A549 (cell line): ENCODE measurements at regions not wholly inside any gene's neighbourhood (a gene's known extent, or its start where the extent isn't known, plus 50 kb on each side); places are given as distances from the start of the nearest gene placed in this dataset.

ENCODE experiments used
- ATAC-seq, 2 experiments: fragments of 200-7000 bp in 1 of 2; fragments of >200 bp in 1 of 2; cut with Nextera tagmentation in 1 of 2; cut with Tn5 transposase in 1 of 2; 3 replicates each; pipeline versions ENCODE4 v1.8.0 to v1.9.1; 2018 to 2020; ENCODE audit warnings: mild to moderate bottlenecking in 1 of 2, moderate library complexity in 1 of 2
- CTCF ChIA-PET: fragments of 300-600 bp; sonication (Branson Sonifier 250); formaldehyde crosslinking; extraction: SDS; loops from one replicate; lab custom pipeline; 2021; ENCODE audit warnings: antibody characterized with exemption, inconsistent platforms; lab: Yijun Ruan, JAX
- POLR2A ChIA-PET: fragments of 350-600 bp; formaldehyde crosslinking; extraction: SDS; loops from one replicate; lab custom pipeline; 2021; ENCODE audit warnings: antibody characterized with exemption, inconsistent platforms; lab: Yijun Ruan, JAX
- DNase-seq, 2 experiments: peaks; one replicate each; pipeline versions ENCODE4 v3.0.0 to v3.0.0-alpha.2; 2011 to 2016; ENCODE audit warnings: low read depth in 1 of 2, low spot score in 1 of 2
- FAIRE-seq: peaks from 2 replicates; lab custom pipeline; 2011; peaks lifted over from hg19 to GRCh38; lab: Jason Lieb, UNC
- H3K27ac ChIP-seq, 2 experiments: fragments of >200 bp; sonication (Bioruptor Twin); formaldehyde crosslinking; 3 replicates each; pipeline ENCODE4 v1.5.1; 2016 to 2017
- H3K4me1 ChIP-seq: fragments of >200 bp; sonication (Bioruptor Twin); formaldehyde crosslinking; 3 replicates; pipeline ENCODE4 v1.6.1; 2016
- H3K4me2 ChIP-seq: fragments of >200 bp; sonication (Bioruptor Twin); formaldehyde crosslinking; 3 replicates; pipeline ENCODE4 v1.6.1; 2016
- H3K4me3 ChIP-seq: fragments of >200 bp; sonication (Bioruptor Twin); formaldehyde crosslinking; 3 replicates; pipeline ENCODE4 v1.5.1; 2016
- H3K9me3 ChIP-seq: fragments of >200 bp; sonication (Bioruptor Twin); formaldehyde crosslinking; 3 replicates; pipeline ENCODE4 v1.6.1; 2016
- BHLHE40 ChIP-seq: IDR thresholded peaks from 2 replicates; pipeline ENCODE4 v1.6.1; 2012; ENCODE audit warnings: low read depth, low read length, inconsistent platforms
- CHD2 ChIP-seq: fragments of 150-350 bp; IDR thresholded peaks from 2 replicates; pipeline ENCODE4 v1.6.1; 2014; ENCODE audit warnings: low read length; ENCODE audit not compliant: partially characterized antibody
- EHMT2 ChIP-seq: fragments of 200-600 bp; sonication (generic); IDR thresholded peaks from 2 replicates; pipeline ENCODE4 v1.6.1; 2016; ENCODE audit warnings: antibody characterized with exemption, low read depth, mild to moderate bottlenecking, moderate library complexity
- ESRRA ChIP-seq: fragments of 150-350 bp; IDR thresholded peaks from 2 replicates; pipeline ENCODE4 v1.6.1; 2014; ENCODE audit warnings: mild to moderate bottlenecking, low read length, borderline replicate concordance
- GATA3 ChIP-seq: IDR thresholded peaks from 2 replicates; pipeline ENCODE4 v1.6.1; 2012; ENCODE audit warnings: borderline replicate concordance
- HDAC2 ChIP-seq: fragments of 200-600 bp; sonication (generic); IDR thresholded peaks from 2 replicates; pipeline ENCODE4 v1.6.1; 2016
- HMGXB4 ChIP-seq: fragments of 250-450 bp; sonication (Bioruptor Pico); IDR thresholded peaks from 2 replicates; pipeline ENCODE4 v1.5.0; 2021; ENCODE audit warnings: mild to moderate bottlenecking, moderate library complexity, borderline replicate concordance
- KDM5A ChIP-seq: fragments of 200-600 bp; sonication (generic); IDR thresholded peaks from 2 replicates; pipeline ENCODE4 v1.6.1; 2016; ENCODE audit warnings: antibody characterized with exemption, mild to moderate bottlenecking
- RAD21 ChIP-seq, 2 experiments: fragments of >200 bp in 1 of 2; sonication (Bioruptor Twin) in 1 of 2; formaldehyde crosslinking in 1 of 2; IDR thresholded peaks in 1 of 2; conservative IDR thresholded peaks in 1 of 2; 2 replicates in 1 of 2; 3 replicates in 1 of 2; pipeline ENCODE4 v1.6.1; 2012 to 2018; ENCODE audit warnings: inconsistent platforms in 1 of 2
- RARB ChIP-seq: fragments of 250-450 bp; sonication (Bioruptor Pico); IDR thresholded peaks from 2 replicates; pipeline ENCODE4 v1.8.0; 2021; ENCODE audit warnings: mild to moderate bottlenecking, moderate library complexity
- RFX5 ChIP-seq: fragments of 450-650 bp; IDR thresholded peaks from 2 replicates; pipeline ENCODE4 v1.7.1; 2014; ENCODE audit warnings: antibody characterized with exemption, mild to moderate bottlenecking, moderate library complexity
- RNF2 ChIP-seq: fragments of 200-600 bp; sonication (generic); IDR thresholded peaks from 2 replicates; pipeline ENCODE4 v1.6.1; 2016; ENCODE audit warnings: low read depth, mild to moderate bottlenecking, antibody characterized with exemption, moderate library complexity, borderline replicate concordance
- TFCP2L1 ChIP-seq: fragments of 250-450 bp; sonication (Bioruptor Pico); IDR thresholded peaks from 2 replicates; pipeline ENCODE4 v1.5.0; 2021; ENCODE audit warnings: mild to moderate bottlenecking
- ZSCAN20 ChIP-seq: fragments of 250-450 bp; sonication (Bioruptor Pico); IDR thresholded peaks from 2 replicates; pipeline ENCODE4 v1.8.0; 2022; ENCODE audit warnings: mild to moderate bottlenecking, moderate library complexity
- TF ChIP-seq, protein P1 (sequence below): fragments of >200 bp; sonication (Bioruptor Twin); formaldehyde crosslinking; IDR thresholded peaks from 3 replicates; pipeline ENCODE4 v1.6.1; 2016
- TF ChIP-seq, protein P2 (sequence below): fragments of >200 bp; sonication (Bioruptor Twin); formaldehyde crosslinking; IDR thresholded peaks from 3 replicates; pipeline ENCODE4 v1.5.1; 2016
- TF ChIP-seq, protein P3 (sequence below): fragments of 200-600 bp; sonication (generic); IDR thresholded peaks from 2 replicates; pipeline ENCODE4 v1.6.1; 2016; ENCODE audit warnings: antibody characterized with exemption, mild to moderate bottlenecking, moderate library complexity
- TF ChIP-seq, protein P4 (sequence below): fragments of 250-450 bp; sonication (Bioruptor Pico); IDR thresholded peaks from 2 replicates; pipeline ENCODE4 v1.5.0; 2020; ENCODE audit warnings: low read depth, mild to moderate bottlenecking, moderate library complexity
- TF ChIP-seq, protein P5 (sequence below): fragments of 150-350 bp; IDR thresholded peaks from 2 replicates; pipeline ENCODE4 v1.6.1; 2014; ENCODE audit warnings: low read depth, mild to moderate bottlenecking, low read length

GRCh38 chr3:144774897-144775296 lies 803.3 kb downstream of the DIPK2A start (continued):
- TF ChIP-seq HMGXB4 (CRISPR knock-in tag), result no peak

DNA sequence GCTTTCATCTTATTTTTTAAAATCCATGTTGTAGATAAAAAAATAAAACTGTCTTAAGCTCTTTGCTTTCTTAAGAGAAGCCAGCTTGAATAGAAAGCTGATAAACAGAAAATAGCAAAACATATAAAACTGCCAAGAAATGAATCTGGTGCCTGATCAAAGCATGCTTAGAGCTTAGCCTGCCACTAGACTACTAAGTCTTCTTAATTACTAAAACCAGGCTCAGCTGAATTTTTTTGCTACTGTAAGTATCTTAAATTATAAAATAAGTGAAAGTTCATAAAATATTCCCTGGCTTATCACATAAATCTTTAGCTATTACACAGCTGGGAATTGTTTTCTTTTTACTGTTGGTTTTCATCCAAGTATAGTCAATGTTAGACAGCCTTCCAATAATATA lies 803.9 kb downstream of the DIPK2A start:
- no peak overlapping the region for H3K4me2 ChIP-seq
- TF ChIP-seq HMGXB4 (CRISPR knock-in tag), result no peak
- TF ChIP-seq RFX5, result no peak
- TF ChIP-seq, protein P1, sequence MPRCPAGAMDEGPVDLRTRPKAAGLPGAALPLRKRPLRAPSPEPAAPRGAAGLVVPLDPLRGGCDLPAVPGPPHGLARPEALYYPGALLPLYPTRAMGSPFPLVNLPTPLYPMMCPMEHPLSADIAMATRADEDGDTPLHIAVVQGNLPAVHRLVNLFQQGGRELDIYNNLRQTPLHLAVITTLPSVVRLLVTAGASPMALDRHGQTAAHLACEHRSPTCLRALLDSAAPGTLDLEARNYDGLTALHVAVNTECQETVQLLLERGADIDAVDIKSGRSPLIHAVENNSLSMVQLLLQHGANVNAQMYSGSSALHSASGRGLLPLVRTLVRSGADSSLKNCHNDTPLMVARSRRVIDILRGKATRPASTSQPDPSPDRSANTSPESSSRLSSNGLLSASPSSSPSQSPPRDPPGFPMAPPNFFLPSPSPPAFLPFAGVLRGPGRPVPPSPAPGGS, result no peak
- TF ChIP-seq, protein P2, sequence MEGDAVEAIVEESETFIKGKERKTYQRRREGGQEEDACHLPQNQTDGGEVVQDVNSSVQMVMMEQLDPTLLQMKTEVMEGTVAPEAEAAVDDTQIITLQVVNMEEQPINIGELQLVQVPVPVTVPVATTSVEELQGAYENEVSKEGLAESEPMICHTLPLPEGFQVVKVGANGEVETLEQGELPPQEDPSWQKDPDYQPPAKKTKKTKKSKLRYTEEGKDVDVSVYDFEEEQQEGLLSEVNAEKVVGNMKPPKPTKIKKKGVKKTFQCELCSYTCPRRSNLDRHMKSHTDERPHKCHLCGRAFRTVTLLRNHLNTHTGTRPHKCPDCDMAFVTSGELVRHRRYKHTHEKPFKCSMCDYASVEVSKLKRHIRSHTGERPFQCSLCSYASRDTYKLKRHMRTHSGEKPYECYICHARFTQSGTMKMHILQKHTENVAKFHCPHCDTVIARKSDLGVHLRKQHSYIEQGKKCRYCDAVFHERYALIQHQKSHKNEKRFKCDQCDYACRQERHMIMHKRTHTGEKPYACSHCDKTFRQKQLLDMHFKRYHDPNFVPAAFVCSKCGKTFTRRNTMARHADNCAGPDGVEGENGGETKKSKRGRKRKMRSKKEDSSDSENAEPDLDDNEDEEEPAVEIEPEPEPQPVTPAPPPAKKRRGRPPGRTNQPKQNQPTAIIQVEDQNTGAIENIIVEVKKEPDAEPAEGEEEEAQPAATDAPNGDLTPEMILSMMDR, result no peak
- TF ChIP-seq CHD2, result no peak
- TF ChIP-seq ESRRA, result no peak
- TF ChIP-seq RAD21 (conservative IDR thresholded peaks at IDR 0.05 in 1 of 2, IDR thresholded peaks at IDR 0.05 in 1 of 2), result no peak
- TF ChIP-seq, protein P3, sequence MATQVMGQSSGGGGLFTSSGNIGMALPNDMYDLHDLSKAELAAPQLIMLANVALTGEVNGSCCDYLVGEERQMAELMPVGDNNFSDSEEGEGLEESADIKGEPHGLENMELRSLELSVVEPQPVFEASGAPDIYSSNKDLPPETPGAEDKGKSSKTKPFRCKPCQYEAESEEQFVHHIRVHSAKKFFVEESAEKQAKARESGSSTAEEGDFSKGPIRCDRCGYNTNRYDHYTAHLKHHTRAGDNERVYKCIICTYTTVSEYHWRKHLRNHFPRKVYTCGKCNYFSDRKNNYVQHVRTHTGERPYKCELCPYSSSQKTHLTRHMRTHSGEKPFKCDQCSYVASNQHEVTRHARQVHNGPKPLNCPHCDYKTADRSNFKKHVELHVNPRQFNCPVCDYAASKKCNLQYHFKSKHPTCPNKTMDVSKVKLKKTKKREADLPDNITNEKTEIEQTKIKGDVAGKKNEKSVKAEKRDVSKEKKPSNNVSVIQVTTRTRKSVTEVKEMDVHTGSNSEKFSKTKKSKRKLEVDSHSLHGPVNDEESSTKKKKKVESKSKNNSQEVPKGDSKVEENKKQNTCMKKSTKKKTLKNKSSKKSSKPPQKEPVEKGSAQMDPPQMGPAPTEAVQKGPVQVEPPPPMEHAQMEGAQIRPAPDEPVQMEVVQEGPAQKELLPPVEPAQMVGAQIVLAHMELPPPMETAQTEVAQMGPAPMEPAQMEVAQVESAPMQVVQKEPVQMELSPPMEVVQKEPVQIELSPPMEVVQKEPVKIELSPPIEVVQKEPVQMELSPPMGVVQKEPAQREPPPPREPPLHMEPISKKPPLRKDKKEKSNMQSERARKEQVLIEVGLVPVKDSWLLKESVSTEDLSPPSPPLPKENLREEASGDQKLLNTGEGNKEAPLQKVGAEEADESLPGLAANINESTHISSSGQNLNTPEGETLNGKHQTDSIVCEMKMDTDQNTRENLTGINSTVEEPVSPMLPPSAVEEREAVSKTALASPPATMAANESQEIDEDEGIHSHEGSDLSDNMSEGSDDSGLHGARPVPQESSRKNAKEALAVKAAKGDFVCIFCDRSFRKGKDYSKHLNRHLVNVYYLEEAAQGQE, result no peak
- no peak for TF ChIP-seq RARB (CRISPR knock-in tag)
- no peak for TF ChIP-seq EHMT2
- no peak for TF ChIP-seq RNF2
- TF ChIP-seq HDAC2, result no peak
- TF ChIP-seq KDM5A, result no peak
- TF ChIP-seq BHLHE40, result no peak
- TF ChIP-seq, protein P4, sequence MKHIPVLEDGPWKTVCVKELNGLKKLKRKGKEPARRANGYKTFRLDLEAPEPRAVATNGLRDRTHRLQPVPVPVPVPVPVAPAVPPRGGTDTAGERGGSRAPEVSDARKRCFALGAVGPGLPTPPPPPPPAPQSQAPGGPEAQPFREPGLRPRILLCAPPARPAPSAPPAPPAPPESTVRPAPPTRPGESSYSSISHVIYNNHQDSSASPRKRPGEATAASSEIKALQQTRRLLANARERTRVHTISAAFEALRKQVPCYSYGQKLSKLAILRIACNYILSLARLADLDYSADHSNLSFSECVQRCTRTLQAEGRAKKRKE (CRISPR knock-in tag), result no peak
- no peak for TF ChIP-seq TFCP2L1 (CRISPR knock-in tag)
- no peak for TF ChIP-seq GATA3
- TF ChIP-seq, protein P5, sequence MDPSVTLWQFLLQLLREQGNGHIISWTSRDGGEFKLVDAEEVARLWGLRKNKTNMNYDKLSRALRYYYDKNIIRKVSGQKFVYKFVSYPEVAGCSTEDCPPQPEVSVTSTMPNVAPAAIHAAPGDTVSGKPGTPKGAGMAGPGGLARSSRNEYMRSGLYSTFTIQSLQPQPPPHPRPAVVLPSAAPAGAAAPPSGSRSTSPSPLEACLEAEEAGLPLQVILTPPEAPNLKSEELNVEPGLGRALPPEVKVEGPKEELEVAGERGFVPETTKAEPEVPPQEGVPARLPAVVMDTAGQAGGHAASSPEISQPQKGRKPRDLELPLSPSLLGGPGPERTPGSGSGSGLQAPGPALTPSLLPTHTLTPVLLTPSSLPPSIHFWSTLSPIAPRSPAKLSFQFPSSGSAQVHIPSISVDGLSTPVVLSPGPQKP, result no peak
- no peak for TF ChIP-seq ZSCAN20 (CRISPR knock-in tag)
- TF ChIP-seq, all 56 proteins: peak for 0
- DNase-seq (no peak), FAIRE-seq (no peak), ATAC-seq (no peak)
- H3K27ac ChIP-seq, result no peak overlapping the region
- no peaks in the 10 kb centered on the region for H3K4me1 ChIP-seq
- POLR2A ChIA-PET, result no interaction called here
- no peaks in the 10 kb centered on the region for H3K9me3 ChIP-seq
- H3K4me3 ChIP-seq, result no peak overlapping the region
- CTCF ChIA-PET, result no interaction called here
